ENCODE measurements at regions not wholly inside any gene's neighbourhood (a gene's known extent, or its start where the extent isn't known, plus 50 kb on each side); places are given as distances from the start of the nearest gene placed in this dataset.
"Not testable (repeated sequence)": the region's sequence is repeated elsewhere in the genome, so short reads cannot be mapped to it uniquely, and the experiment has no call there.

- DNase-seq: no peak
These were observed 571.3 kb downstream of the GABRG2 start for GRCh38 chr5:162638849-162639248.

- DNase-seq: no peak
These were observed 573.7 kb downstream of the GABRG2 start for GRCh38 chr5:162641142-162641813.

- no peak for DNase-seq
These were observed 587.3 kb downstream of the GABRG2 start for GRCh38 chr5:162654661-162655405.

- DNase-seq: no peak
These were observed 589.5 kb downstream of the GABRG2 start for GRCh38 chr5:162657076-162657475.

GRCh38 chr5:162664846-162665245 is 597.3 kb downstream of the GABRG2 start:
- DNase-seq: no peak

GRCh38 chr5:162668926-162669325 is 601.4 kb downstream of the GABRG2 start:
- DNase-seq: no peak

GRCh38 chr5:162672061-162672460 is 604.5 kb downstream of the GABRG2 start:
- peak; percentile 41 for DNase-seq

GRCh38 chr5:162683284-162683683 is 615.7 kb downstream of the GABRG2 start:
- DNase-seq: peak; percentile 90

GRCh38 chr5:162684145-162684544 is 616.6 kb downstream of the GABRG2 start:
- DNase-seq: no peak

GRCh38 chr5:162685302-162685701 is 617.7 kb downstream of the GABRG2 start:
- no peak for DNase-seq

- DNase-seq: not testable (repeated sequence)
These were observed 628.7 kb downstream of the GABRG2 start for GRCh38 chr5:162696272-162696671.

GRCh38 chr5:162699361-162699760 is 631.8 kb downstream of the GABRG2 start:
- no peak for DNase-seq

GRCh38 chr5:162703914-162704313 is 636.3 kb downstream of the GABRG2 start:
- no peak for DNase-seq

- DNase-seq: no peak
These were observed 643.7 kb downstream of the GABRG2 start for GRCh38 chr5:162711244-162711643.

GRCh38 chr5:162719720-162720119 is 652.1 kb downstream of the GABRG2 start:
- DNase-seq: no peak

- no peak for DNase-seq
These were observed 653.6 kb downstream of the GABRG2 start for GRCh38 chr5:162721125-162721524.

GRCh38 chr5:162752612-162753011 is 684.8 kb upstream of the CCNG1 start:
- peak; percentile 71 for DNase-seq

GRCh38 chr5:162762119-162762518 is 675.3 kb upstream of the CCNG1 start:
- no peak for DNase-seq

- no peak for DNase-seq
These were observed 668.4 kb upstream of the CCNG1 start for GRCh38 chr5:162769019-162769418.

- DNase-seq: no peak
These were observed 651.7 kb upstream of the CCNG1 start for GRCh38 chr5:162785673-162786072.

- peak; percentile 17 for DNase-seq
These were observed 651.2 kb upstream of the CCNG1 start for GRCh38 chr5:162786234-162786633.

GRCh38 chr5:162796507-162796906 is 640.9 kb upstream of the CCNG1 start:
- no peak for DNase-seq

GRCh38 chr5:162800301-162800700 is 637.1 kb upstream of the CCNG1 start:
- no peak for DNase-seq

- no peak for DNase-seq
These were observed 636.2 kb upstream of the CCNG1 start for GRCh38 chr5:162801235-162801634.

- no peak for DNase-seq
These were observed 631.2 kb upstream of the CCNG1 start for GRCh38 chr5:162806195-162806594.

Measured in MV-4-11 (cell line).